ENCODE measurements at regions not wholly inside any gene's neighbourhood (a gene's known extent, or its start where the extent isn't known, plus 50 kb on each side); places are given as distances from the start of the nearest gene placed in this dataset.

GRCh38 chrX:39954851-39955250 is 142.9 kb downstream of the BCOR start:
- DNase-seq = no peak
- no peaks in the 10 kb centered on the region for H3K36me3 ChIP-seq (ENCODE audit: control insufficient read depth, insufficient read depth, low read length)
- no peak overlapping the region for H3K27ac ChIP-seq (ENCODE audit: insufficient read depth, low read length, poor library complexity, severe bottlenecking)
- H3K4me3 ChIP-seq (ENCODE audit: low read depth, low read length) = no peak overlapping the region
- Mint-ChIP-seq H3K4me3 (no peak overlapping the region), H3K36me3 (no peaks in the 10 kb centered on the region), H3K27ac (peak overlapping the region in 2 of 3 donors; percentile 69 to 79), H3K4me1 (peaks cover 0 to 11% (median 0%) of the 10 kb centered on the region in 4 donors), H3K27me3 (no peaks in the 10 kb centered on the region), H3K9me3 (peaks cover 0 to 7% (median 0%) of the 10 kb centered on the region in 7 donors)
- H3K27me3 ChIP-seq (ENCODE audit: control insufficient read depth, insufficient read depth, low read length) = no peaks in the 10 kb centered on the region
- no peaks in the 10 kb centered on the region for H3K9me3 ChIP-seq (ENCODE audit: control insufficient read depth in 2 of 2, low read length in 2 of 2)
- no peaks in the 10 kb centered on the region for H3K4me1 ChIP-seq (ENCODE audit: control insufficient read depth, insufficient read depth, low read length, poor library complexity, severe bottlenecking)
- ATAC-seq (ENCODE audit: low read depth in 2 of 2) = no peak

GRCh38 chrX:39955625-39956024 is 142.1 kb downstream of the BCOR start:
- peaks cover 0 to 5% (median 0%) of the 10 kb centered on the region in 7 donors for H3K9me3 Mint-ChIP-seq
- H3K9me3 ChIP-seq (ENCODE audit: control insufficient read depth in 2 of 2, low read length in 2 of 2) = no peaks in the 10 kb centered on the region
- no peaks in the 10 kb centered on the region for H3K27me3 ChIP-seq (ENCODE audit: control insufficient read depth, insufficient read depth, low read length)
- H3K36me3 ChIP-seq (ENCODE audit: control insufficient read depth, insufficient read depth, low read length) = no peaks in the 10 kb centered on the region
- H3K4me3 Mint-ChIP-seq = no peak overlapping the region
- H3K27ac ChIP-seq (ENCODE audit: insufficient read depth, low read length, poor library complexity, severe bottlenecking) = no peak overlapping the region
- H3K27ac Mint-ChIP-seq = peak overlapping the region in 1 of 3 donors; percentile 69
- H3K4me1 ChIP-seq (ENCODE audit: control insufficient read depth, insufficient read depth, low read length, poor library complexity, severe bottlenecking) = no peaks in the 10 kb centered on the region
- no peak overlapping the region for H3K4me3 ChIP-seq (ENCODE audit: low read depth, low read length)
- DNase-seq = peak in 1 of 3 donors; percentile 41
- ATAC-seq (ENCODE audit: low read depth in 2 of 2) = no peak
- H3K4me1 Mint-ChIP-seq = peaks cover 0 to 11% (median 0%) of the 10 kb centered on the region in 4 donors
- H3K36me3 Mint-ChIP-seq = no peaks in the 10 kb centered on the region
- no peaks in the 10 kb centered on the region for H3K27me3 Mint-ChIP-seq

- Mint-ChIP-seq H3K27ac (peak overlapping the region in 1 of 3 donors; percentile 82), H3K4me1 (peaks cover 0 to 11% (median 0%) of the 10 kb centered on the region in 4 donors)
- ATAC-seq (ENCODE audit: low read depth in 2 of 2) = no peak
Observed at GRCh38 chrX:39956803-39957394, 140.9 kb downstream of the BCOR start.

GRCh38 chrX:39957816-39958566 is 139.8 kb downstream of the BCOR start:
- H3K4me3 ChIP-seq (ENCODE audit: low read depth, low read length) = no peak overlapping the region
- Mint-ChIP-seq H3K27ac (peak overlapping the region in 2 of 3 donors; percentile 20 to 37), H3K9me3 (peaks cover 0 to 2% (median 0%) of the 10 kb centered on the region in 7 donors), H3K27me3 (no peaks in the 10 kb centered on the region), H3K36me3 (no peaks in the 10 kb centered on the region), H3K4me1 (peaks cover 0 to 11% (median 0%) of the 10 kb centered on the region in 4 donors), H3K4me3 (no peak overlapping the region)
- no peaks in the 10 kb centered on the region for H3K36me3 ChIP-seq (ENCODE audit: control insufficient read depth, insufficient read depth, low read length)
- H3K4me1 ChIP-seq (ENCODE audit: control insufficient read depth, insufficient read depth, low read length, poor library complexity, severe bottlenecking) = no peaks in the 10 kb centered on the region
- ATAC-seq (ENCODE audit: low read depth in 2 of 2) = no peak
- H3K27ac ChIP-seq (ENCODE audit: insufficient read depth, low read length, poor library complexity, severe bottlenecking) = no peak overlapping the region
- no peaks in the 10 kb centered on the region for H3K9me3 ChIP-seq (ENCODE audit: control insufficient read depth in 2 of 2, low read length in 2 of 2)
- no peak for DNase-seq
- H3K27me3 ChIP-seq (ENCODE audit: control insufficient read depth, insufficient read depth, low read length) = no peaks in the 10 kb centered on the region

More at GRCh38 chrX:39956803-39957394, 140.9 kb downstream of the BCOR start:
- Histone ChIP-seq H3K9me3 (ENCODE audit: control insufficient read depth in 2 of 2, low read length in 2 of 2) (no peaks in the 10 kb centered on the region), H3K27ac (ENCODE audit: insufficient read depth, low read length, poor library complexity, severe bottlenecking) (no peak overlapping the region), H3K4me3 (ENCODE audit: low read depth, low read length) (no peak overlapping the region), H3K27me3 (ENCODE audit: control insufficient read depth, insufficient read depth, low read length) (no peaks in the 10 kb centered on the region), H3K4me1 (ENCODE audit: control insufficient read depth, insufficient read depth, low read length, poor library complexity, severe bottlenecking) (no peaks in the 10 kb centered on the region), H3K36me3 (ENCODE audit: control insufficient read depth, insufficient read depth, low read length) (no peaks in the 10 kb centered on the region)
- Mint-ChIP-seq H3K4me3 (no peak overlapping the region), H3K36me3 (no peaks in the 10 kb centered on the region), H3K9me3 (peaks cover 0 to 5% (median 0%) of the 10 kb centered on the region in 7 donors), H3K27me3 (no peaks in the 10 kb centered on the region)
- DNase-seq = no peak

- no peak overlapping the region for H3K4me3 ChIP-seq (ENCODE audit: low read depth, low read length)
- Mint-ChIP-seq H3K27me3 (no peaks in the 10 kb centered on the region), H3K4me3 (peak overlapping the region in 1 of 4 donors; percentile 84), H3K36me3 (no peaks in the 10 kb centered on the region), H3K27ac (no peak overlapping the region), H3K9me3 (peaks cover 0 to 3% (median 0%) of the 10 kb centered on the region in 7 donors), H3K4me1 (peaks cover 0 to 11% (median 0%) of the 10 kb centered on the region in 4 donors)
- H3K27ac ChIP-seq (ENCODE audit: insufficient read depth, low read length, poor library complexity, severe bottlenecking) = no peak overlapping the region
- ATAC-seq (ENCODE audit: low read depth in 2 of 2) = no peak
- H3K27me3 ChIP-seq (ENCODE audit: control insufficient read depth, insufficient read depth, low read length) = no peaks in the 10 kb centered on the region
- no peak for DNase-seq
- H3K4me1 ChIP-seq (ENCODE audit: control insufficient read depth, insufficient read depth, low read length, poor library complexity, severe bottlenecking) = no peaks in the 10 kb centered on the region
- no peaks in the 10 kb centered on the region for H3K9me3 ChIP-seq (ENCODE audit: control insufficient read depth in 2 of 2, low read length in 2 of 2)
- no peaks in the 10 kb centered on the region for H3K36me3 ChIP-seq (ENCODE audit: control insufficient read depth, insufficient read depth, low read length)
Observed at GRCh38 chrX:39958850-39959249, 138.9 kb downstream of the BCOR start.

GRCh38 chrX:39960219-39960618 is 137.5 kb downstream of the BCOR start:
- H3K27me3 Mint-ChIP-seq = no peaks in the 10 kb centered on the region

GRCh38 chrX:39961441-39961840 is 136.3 kb downstream of the BCOR start:
- H3K9me3 ChIP-seq (ENCODE audit: control insufficient read depth in 2 of 2, low read length in 2 of 2) = no peaks in the 10 kb centered on the region
- H3K4me3 ChIP-seq (ENCODE audit: low read depth, low read length) = no peak overlapping the region
- H3K27ac ChIP-seq (ENCODE audit: insufficient read depth, low read length, poor library complexity, severe bottlenecking) = no peak overlapping the region
- no peaks in the 10 kb centered on the region for H3K36me3 Mint-ChIP-seq
- no peaks in the 10 kb centered on the region for H3K4me1 ChIP-seq (ENCODE audit: control insufficient read depth, insufficient read depth, low read length, poor library complexity, severe bottlenecking)
- H3K27me3 Mint-ChIP-seq = no peaks in the 10 kb centered on the region
- H3K4me3 Mint-ChIP-seq = no peak overlapping the region
- no peaks in the 10 kb centered on the region for H3K4me1 Mint-ChIP-seq
- H3K36me3 ChIP-seq (ENCODE audit: control insufficient read depth, insufficient read depth, low read length) = no peaks in the 10 kb centered on the region
- DNase-seq (no peak), ATAC-seq (ENCODE audit: low read depth in 2 of 2) (no peak)
- peaks cover 0 to 3% (median 0%) of the 10 kb centered on the region in 7 donors for H3K9me3 Mint-ChIP-seq
- no peak overlapping the region for H3K27ac Mint-ChIP-seq
- H3K27me3 ChIP-seq (ENCODE audit: control insufficient read depth, insufficient read depth, low read length) = no peaks in the 10 kb centered on the region

More at GRCh38 chrX:39960219-39960618, 137.5 kb downstream of the BCOR start:
- Mint-ChIP-seq H3K27ac (peak overlapping the region in 1 of 3 donors; percentile 88), H3K4me1 (peaks cover 0 to 7% (median 0%) of the 10 kb centered on the region in 4 donors), H3K4me3 (no peak overlapping the region), H3K36me3 (no peaks in the 10 kb centered on the region), H3K9me3 (peaks cover 0 to 3% (median 0%) of the 10 kb centered on the region in 7 donors)
- Histone ChIP-seq H3K9me3 (ENCODE audit: control insufficient read depth in 2 of 2, low read length in 2 of 2) (no peaks in the 10 kb centered on the region), H3K36me3 (ENCODE audit: control insufficient read depth, insufficient read depth, low read length) (no peaks in the 10 kb centered on the region), H3K27me3 (ENCODE audit: control insufficient read depth, insufficient read depth, low read length) (no peaks in the 10 kb centered on the region), H3K27ac (ENCODE audit: insufficient read depth, low read length, poor library complexity, severe bottlenecking) (no peak overlapping the region), H3K4me3 (ENCODE audit: low read depth, low read length) (no peak overlapping the region), H3K4me1 (ENCODE audit: control insufficient read depth, insufficient read depth, low read length, poor library complexity, severe bottlenecking) (no peaks in the 10 kb centered on the region)
- DNase-seq = no peak
- no peak for ATAC-seq (ENCODE audit: low read depth in 2 of 2)

Measured in CD4-positive, CD25-positive, alpha-beta regulatory T cell (primary cell).